ENCODE measurements at regions not wholly inside any gene's neighbourhood (a gene's known extent, or its start where the extent isn't known, plus 50 kb on each side); places are given as distances from the start of the nearest gene placed in this dataset.

DNA sequence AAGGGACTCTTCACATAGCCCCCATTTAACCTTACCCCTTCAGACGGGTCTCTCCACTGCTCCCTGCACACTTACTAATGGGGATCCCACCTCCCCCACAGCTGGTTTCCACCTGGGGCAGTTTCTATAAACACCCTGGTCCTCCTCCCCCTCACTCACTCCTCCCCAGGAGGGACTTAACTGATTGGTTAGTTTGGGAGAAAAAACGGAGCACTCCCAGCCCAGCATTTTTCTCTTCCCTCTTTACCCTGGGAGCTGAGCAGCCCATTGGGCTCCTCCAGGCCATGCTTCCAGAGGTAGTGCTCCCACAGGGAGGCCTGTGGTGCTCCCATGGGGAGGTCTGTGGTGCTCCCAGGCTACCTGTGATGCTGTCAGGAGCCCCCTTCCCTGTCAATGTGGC is 93.7 kb downstream of the MIS18A start:
- TF ChIP-seq POLR2AphosphoS5 (IDR thresholded peaks at IDR 0.05; ENCODE audit: borderline replicate concordance, low read depth, low read length): no peak
- TF ChIP-seq EZH2 (IDR thresholded peaks at IDR 0.05): no peak

Data from SK-N-MC (cell line).